Erythroblast (primary cell): ENCODE measurements at regions not wholly inside any gene's neighbourhood (a gene's known extent, or its start where the extent isn't known, plus 50 kb on each side); places are given as distances from the start of the nearest gene placed in this dataset.
"Not testable (repeated sequence)": the region's sequence is repeated elsewhere in the genome, so short reads cannot be mapped to it uniquely, and the experiment has no call there.

Source experiments
- DNase-seq, 2 experiments: peaks; one replicate each; lab custom pipeline; 2025; lab: John Stamatoyannopoulos, UW
- GATA1 ChIP-seq: IDR thresholded peaks from 2 replicates; pipeline ENCODE4 v1.6.1; 2011; ENCODE audit warnings: low read depth, mild to moderate bottlenecking, control low read depth, low read length, moderate library complexity
- POLR2A ChIP-seq: IDR thresholded peaks from 2 replicates; pipeline ENCODE4 v1.6.1; 2011; ENCODE audit warnings: mild to moderate bottlenecking, low read length

DNA sequence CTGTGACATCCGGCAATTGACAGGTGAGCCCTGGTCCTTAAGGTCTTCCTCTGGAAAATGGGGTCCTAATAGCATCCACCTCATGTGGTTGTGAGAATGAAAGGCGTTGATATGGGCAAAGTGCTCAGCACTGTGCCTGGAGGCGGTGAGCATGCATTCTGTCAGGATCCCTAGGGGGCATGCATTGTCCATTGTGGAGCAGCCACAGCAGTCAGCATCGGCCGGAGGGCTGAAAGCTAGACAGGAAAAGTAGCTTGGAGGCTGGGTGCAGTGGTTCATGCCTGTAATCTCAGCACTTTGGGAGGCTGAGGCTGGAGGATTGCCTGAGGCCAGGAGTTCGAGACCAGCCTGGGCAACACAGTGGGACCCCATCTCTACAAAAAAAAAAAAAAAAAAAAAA is 122.2 kb downstream of the LHX2 start:
- no peak for TF ChIP-seq GATA1
- TF ChIP-seq POLR2A = no peak
- peak; percentile 8 to 31 for DNase-seq

DNA sequence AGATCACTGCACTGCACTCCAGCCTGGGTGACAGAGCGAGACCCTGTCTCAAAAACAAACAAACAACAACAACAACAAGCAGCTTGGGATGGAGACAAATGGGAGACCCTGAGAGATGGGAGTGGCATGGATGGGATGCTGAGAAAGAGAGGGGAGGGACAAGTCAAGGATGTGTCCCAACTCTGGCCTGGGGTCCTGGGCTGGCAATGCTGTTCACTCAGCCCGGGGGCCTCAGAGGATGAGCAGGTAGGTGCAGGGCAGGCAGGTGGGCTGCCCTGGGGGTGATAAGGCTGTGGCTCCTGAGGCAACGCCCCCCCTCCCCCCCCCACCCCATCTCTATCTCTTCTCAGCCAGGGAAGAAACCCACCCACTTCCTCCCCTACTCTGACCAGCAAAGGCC is 123.0 kb downstream of the LHX2 start:
- DNase-seq = no peak
- no peak for TF ChIP-seq POLR2A
- no peak for TF ChIP-seq GATA1

GRCh38 chr9:124135813-124136365 is 121.9 kb upstream of the NEK6 start:
- TF ChIP-seq POLR2A (no peak), GATA1 (no peak)
- DNase-seq = no peak

- TF ChIP-seq POLR2A = no peak
- TF ChIP-seq GATA1 = no peak
- no peak for DNase-seq
These were observed 120.5 kb upstream of the NEK6 start for GRCh38 chr9:124137009-124137943.

- DNase-seq = no peak
- no peak for TF ChIP-seq GATA1
- no peak for TF ChIP-seq POLR2A
These were observed 119.8 kb upstream of the NEK6 start for GRCh38 chr9:124137944-124138335.

DNA sequence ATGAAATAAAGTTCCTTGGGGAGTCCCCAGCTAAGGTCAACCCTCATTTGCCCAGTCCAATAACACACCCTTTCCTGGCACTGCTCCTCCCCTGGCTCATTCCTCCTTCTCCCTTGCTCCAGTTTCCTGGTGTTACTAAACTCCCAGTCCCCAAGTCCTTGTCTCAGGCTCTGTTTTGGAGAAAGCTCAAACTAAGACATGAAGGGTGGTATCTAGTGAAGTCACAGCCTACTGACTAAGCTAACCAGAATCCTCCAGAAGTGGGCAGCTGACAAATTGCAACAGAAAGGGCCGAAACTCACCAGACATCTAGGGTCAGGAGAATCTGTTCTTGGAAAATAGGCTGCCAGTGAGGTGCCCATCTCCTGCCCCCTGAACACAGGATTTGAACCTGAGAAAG is 118.7 kb upstream of the NEK6 start:
- no peak for DNase-seq
- TF ChIP-seq POLR2A = no peak
- TF ChIP-seq GATA1 = no peak

GRCh38 chr9:124140941-124141568 is 116.7 kb upstream of the NEK6 start:
- no peak for DNase-seq
- TF ChIP-seq POLR2A (no peak), GATA1 (no peak)

DNA sequence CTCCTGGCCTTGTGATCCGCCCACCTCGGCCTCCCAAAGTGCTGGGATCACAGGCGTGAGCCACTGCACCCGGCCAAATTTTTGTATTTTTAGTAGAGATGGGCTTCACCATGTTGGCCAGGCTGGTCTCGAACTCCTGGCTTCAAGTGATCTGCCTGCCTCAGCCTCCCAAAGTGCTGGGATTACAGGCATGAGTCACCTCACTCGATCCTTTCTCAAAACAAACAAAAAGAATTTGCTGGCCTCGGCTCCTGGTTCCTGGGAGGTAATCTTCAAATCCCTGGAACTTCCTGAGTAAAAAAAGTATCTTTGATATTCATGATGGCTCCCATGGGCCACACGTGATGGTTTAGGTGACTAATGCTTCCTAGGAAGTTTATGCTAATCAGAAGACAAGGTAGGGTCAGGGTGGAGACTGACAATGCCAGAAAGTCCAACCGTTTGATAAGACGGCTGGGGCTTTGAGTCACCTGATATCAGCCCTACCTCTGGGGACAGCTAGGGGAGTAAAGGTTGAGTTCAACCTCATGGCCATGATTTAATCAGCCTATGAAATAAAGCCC is 113.1 kb upstream of the NEK6 start:
- not testable (repeated sequence) for DNase-seq

DNA sequence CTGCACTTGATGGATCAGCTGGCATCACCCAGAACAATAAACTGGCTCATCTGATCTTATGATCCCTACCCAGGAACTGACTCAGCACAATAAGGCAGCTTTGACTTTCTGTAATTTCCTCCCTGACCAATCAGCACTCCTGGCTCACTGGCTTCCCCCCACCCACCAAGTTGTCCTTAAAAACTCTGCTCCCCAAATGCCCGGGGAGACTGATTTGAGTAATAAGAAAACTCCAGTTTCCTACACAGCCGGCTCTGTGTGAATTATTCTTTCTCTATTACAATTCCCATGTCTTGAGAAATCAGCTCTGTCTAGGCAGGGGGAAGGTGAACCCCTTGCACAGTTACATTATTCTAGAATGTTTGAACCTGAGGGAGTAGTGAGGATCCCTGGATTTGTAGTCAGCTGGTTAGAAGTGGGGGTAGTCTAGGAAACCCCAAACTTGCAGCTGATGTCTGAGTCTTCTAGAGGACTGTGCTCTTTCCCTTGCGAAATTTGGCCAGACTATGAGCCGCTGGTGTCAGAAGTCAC is 111.7 kb upstream of the NEK6 start:
- no peak for DNase-seq
- no peak for TF ChIP-seq POLR2A
- TF ChIP-seq GATA1 = no peak

- no peak for DNase-seq
- no peak for TF ChIP-seq POLR2A
- TF ChIP-seq GATA1 = no peak
These were observed 107.8 kb upstream of the NEK6 start for GRCh38 chr9:124149992-124150391.

DNA sequence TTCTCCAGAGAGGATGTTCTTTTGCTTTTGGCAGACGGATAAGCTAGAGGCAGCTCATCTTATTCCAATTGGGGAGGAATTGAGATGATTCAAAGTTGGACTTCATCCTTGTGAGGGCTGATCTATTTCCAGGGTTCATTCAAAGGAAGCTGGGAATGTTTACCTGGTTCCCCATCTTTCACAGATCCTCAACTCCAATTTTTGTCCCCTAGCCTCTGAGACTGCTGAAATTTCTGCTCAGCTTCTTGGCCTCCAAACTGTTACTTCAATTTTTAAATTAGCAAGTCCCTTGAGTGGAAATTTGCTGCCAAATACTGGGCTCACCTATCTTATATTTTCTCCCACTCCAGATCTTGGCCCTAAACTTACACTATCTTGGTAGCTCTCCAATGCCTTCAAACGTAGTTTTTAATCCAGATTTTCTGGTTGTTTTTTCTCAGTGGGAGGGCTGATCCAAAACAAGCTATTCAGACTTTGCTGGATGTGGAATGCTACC is 93.9 kb upstream of the NEK6 start:
- DNase-seq = no peak
- TF ChIP-seq GATA1 = no peak
- TF ChIP-seq POLR2A = no peak

DNA sequence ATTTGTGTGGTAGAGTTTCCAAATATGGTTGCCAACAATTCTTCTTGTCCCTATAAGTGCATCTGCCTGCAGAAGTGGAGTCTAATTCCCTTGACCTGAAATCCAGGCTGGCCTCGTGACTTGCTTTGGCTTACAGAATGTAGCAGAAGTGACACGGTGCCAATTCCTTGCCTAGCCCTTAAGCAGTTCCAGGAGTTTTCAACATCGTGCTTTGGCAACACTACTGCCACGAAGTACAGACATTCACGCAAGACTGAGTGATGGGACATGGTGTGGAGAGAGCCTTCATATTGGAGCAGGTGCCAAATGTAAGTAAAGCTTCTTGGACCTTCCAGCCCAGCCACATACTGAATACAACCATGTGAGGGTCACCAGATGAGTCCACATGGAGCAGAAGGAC is 92.9 kb upstream of the NEK6 start:
- TF ChIP-seq POLR2A = no peak
- no peak for TF ChIP-seq GATA1

GRCh38 chr9:124174433-124174832 is 83.3 kb upstream of the NEK6 start:
- DNase-seq = no peak
- TF ChIP-seq GATA1 (no peak), POLR2A (no peak)

More for the DNA sequence above, 92.9 kb upstream of the NEK6 start:
- DNase-seq = no peak

GRCh38 chr9:124177522-124177921 is 80.2 kb upstream of the NEK6 start:
- DNase-seq = not testable (repeated sequence)
